Coronary artery (tissue), 2 donors: ENCODE measurements at regions not wholly inside any gene's neighbourhood (a gene's known extent, or its start where the extent isn't known, plus 50 kb on each side); places are given as distances from the start of the nearest gene placed in this dataset.

Source experiments
- DNase-seq: peaks from one replicate; pipeline ENCODE4 v3.0.0-alpha.2; 2017; ENCODE audit warnings: low spot score
- H3K27ac ChIP-seq, 2 donors: fragments of 200-600 bp; sonication (generic); one replicate each; pipeline ENCODE4 v1.5.1; 2016 to 2019
- H3K4me3 ChIP-seq: fragments of 200-600 bp; sonication (generic); 2 replicates; pipeline ENCODE4 v1.5.1; 2016; ENCODE audit warnings: mild to moderate bottlenecking, moderate library complexity
- TF ChIP-seq, protein P1 (sequence below): fragments of 200-600 bp; sonication (generic); IDR thresholded peaks from one replicate; pipeline ENCODE4 v1.5.1; 2019; ENCODE audit warnings: antibody characterized with exemption

- DNase-seq = no peak
- TF ChIP-seq, protein P1, sequence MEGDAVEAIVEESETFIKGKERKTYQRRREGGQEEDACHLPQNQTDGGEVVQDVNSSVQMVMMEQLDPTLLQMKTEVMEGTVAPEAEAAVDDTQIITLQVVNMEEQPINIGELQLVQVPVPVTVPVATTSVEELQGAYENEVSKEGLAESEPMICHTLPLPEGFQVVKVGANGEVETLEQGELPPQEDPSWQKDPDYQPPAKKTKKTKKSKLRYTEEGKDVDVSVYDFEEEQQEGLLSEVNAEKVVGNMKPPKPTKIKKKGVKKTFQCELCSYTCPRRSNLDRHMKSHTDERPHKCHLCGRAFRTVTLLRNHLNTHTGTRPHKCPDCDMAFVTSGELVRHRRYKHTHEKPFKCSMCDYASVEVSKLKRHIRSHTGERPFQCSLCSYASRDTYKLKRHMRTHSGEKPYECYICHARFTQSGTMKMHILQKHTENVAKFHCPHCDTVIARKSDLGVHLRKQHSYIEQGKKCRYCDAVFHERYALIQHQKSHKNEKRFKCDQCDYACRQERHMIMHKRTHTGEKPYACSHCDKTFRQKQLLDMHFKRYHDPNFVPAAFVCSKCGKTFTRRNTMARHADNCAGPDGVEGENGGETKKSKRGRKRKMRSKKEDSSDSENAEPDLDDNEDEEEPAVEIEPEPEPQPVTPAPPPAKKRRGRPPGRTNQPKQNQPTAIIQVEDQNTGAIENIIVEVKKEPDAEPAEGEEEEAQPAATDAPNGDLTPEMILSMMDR = no peak
- Histone ChIP-seq H3K27ac (no peak overlapping the region), H3K4me3 (no peak overlapping the region)
Measured at GRCh38 chr2:22485486-22485885, 899.5 kb upstream of the KLHL29 start.

GRCh38 chr2:22486343-22486742 is 898.6 kb upstream of the KLHL29 start:
- TF ChIP-seq, protein P1 = no peak
- DNase-seq = no peak
- Histone ChIP-seq H3K27ac (no peak overlapping the region), H3K4me3 (no peak overlapping the region)

- H3K4me3 ChIP-seq = no peak overlapping the region
- H3K27ac ChIP-seq = no peak overlapping the region
- TF ChIP-seq, protein P1 = no peak
- DNase-seq = no peak
Measured at GRCh38 chr2:22487036-22487435, 897.9 kb upstream of the KLHL29 start.

GRCh38 chr2:22487541-22487940 is 897.4 kb upstream of the KLHL29 start:
- TF ChIP-seq, protein P1 = no peak
- H3K4me3 ChIP-seq = no peak overlapping the region
- no peak overlapping the region for H3K27ac ChIP-seq
- DNase-seq = no peak

DNA sequence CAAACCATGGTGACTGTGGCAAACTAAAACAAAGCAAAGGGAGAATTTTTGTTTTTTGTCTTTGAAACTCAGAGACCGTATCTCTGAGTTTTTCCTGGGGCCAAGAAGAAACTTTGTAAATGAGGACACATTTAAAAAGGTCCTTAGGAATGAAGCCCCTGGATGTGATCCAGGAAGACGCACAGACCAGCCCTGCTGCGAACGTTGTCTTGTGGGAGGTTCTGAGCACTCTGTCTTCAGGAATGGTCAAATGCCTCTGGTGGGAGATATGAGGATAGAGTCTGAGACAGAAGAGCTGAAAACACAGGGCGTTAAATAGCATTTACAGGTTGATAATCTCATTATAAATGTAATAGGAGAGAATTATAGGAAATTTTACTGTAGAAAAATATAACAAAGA is 893.5 kb upstream of the KLHL29 start:
- H3K4me3 ChIP-seq = no peak overlapping the region
- H3K27ac ChIP-seq = no peak overlapping the region
- TF ChIP-seq, protein P1 = no peak
- no peak for DNase-seq

DNA sequence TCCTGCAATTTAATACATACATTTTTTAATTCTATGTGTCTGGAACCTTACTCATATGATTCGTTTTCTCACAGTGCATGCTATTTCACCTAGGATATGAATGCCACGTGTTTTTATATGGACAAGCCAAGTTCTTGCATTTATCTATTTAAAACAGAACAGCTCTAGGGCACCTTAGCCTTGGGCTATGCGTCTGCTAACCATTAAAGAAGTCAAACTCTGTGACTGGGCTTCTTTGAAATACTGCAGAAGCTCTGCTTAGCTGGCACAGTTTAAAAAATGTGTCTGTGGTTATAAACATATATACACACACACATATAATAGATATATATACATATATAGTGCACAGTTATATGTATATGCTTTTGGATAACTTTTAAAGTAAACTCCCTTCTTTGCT is 890.8 kb upstream of the KLHL29 start:
- Histone ChIP-seq H3K27ac (no peak overlapping the region), H3K4me3 (no peak overlapping the region)
- DNase-seq = no peak
- TF ChIP-seq, protein P1 = no peak

DNA sequence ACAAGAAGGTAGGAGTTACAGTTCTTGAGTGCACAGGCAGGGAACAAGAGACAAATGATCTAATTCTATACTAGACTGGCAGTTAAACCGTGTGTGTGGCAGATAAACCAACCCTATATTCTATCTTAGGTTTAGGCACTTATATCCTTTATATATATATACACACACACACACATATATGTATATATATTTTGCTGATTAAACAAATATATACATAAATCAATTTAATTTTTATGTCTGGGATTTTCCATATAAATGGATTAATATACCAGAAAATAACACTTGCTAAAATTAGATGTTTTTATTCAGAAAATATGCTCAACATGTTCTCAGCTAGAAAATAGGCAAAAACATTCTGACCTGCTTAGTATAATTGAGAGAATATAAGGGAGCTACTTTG is 887.9 kb upstream of the KLHL29 start:
- no peak for DNase-seq
- TF ChIP-seq, protein P1 = no peak
- Histone ChIP-seq H3K4me3 (no peak overlapping the region), H3K27ac (no peak overlapping the region)
